COLO668 (cell line): ENCODE measurements at regions not wholly inside any gene's neighbourhood (a gene's known extent, or its start where the extent isn't known, plus 50 kb on each side); places are given as distances from the start of the nearest gene placed in this dataset.
"Not testable (repeated sequence)": the region's sequence is repeated elsewhere in the genome, so short reads cannot be mapped to it uniquely, and the experiment has no call there.

Source experiments
- DNase-seq: peaks from one replicate; lab custom pipeline; 2025; ENCODE audit not compliant: unreplicated experiment; lab: John Stamatoyannopoulos, UW

DNA sequence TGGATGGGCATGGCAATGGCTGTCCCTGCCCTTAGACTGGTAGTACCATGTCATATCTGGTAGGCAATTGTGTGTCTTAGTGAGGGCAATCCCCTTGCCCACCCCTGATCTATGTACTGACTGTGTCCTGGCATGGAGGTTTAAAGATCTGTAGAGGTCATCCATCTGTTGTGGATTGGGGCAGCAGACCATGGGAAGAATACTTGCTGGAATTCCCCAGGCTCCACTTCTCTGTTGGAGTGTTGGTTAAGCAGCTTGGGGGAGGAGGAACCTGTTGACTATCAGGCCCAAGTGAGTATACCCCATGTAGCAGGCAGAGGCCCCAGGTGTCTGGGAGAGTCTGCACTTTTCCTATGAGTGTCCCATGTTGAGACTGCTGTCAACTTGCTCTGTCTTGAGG, 246.7 kb upstream of the DIPK2B start:
- no peak for DNase-seq

DNA sequence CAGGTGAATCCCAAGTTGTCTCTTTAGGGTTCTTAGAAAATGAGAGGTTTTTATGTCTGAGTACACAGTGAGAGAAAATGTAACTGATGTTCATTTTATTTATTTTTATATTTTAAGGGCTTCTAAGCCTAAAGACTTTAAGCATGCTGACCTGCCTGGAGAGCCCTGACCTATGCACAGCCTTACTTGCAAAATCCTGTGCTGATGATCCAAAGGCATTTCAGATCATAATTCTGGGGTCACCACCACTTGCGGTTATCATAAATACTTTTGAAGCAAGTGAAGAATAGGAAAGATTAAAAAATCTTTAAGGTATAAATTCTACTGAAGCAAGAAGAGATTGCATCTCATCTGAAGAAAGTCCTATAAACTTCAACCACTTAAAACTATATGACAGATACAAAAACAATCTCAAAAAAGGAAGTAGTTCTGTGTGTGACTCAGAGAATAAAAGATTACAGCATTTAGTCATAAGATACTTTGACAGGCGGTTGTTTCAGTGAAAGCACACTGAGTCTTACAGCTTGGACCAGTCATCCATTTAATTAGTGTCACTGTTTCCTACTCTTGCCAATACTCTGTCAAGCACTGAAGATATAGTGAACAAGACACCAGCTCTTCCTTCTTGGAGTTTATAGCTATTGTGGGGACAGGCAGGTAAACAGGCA, 245.2 kb upstream of the DIPK2B start:
- DNase-seq: no peak

DNA sequence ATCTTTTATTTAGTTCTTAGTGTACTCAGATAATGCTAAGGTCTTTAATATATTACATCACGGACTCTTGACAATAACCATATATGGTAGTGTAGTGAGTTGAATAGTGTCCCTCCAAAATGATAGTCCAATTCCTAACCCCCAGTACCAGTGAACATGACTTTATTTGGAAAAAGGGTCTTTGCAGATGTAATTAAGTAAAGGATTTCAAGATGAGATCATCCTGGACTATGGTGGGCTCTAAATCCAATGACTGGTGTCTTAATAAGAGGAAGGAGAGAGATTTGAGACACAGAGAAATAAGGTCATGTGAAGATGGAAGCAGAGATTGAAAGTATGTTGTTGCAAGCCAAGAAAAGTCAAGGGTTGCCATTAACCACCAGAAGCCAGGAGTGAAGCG, 236.5 kb upstream of the DIPK2B start:
- DNase-seq: no peak

DNA sequence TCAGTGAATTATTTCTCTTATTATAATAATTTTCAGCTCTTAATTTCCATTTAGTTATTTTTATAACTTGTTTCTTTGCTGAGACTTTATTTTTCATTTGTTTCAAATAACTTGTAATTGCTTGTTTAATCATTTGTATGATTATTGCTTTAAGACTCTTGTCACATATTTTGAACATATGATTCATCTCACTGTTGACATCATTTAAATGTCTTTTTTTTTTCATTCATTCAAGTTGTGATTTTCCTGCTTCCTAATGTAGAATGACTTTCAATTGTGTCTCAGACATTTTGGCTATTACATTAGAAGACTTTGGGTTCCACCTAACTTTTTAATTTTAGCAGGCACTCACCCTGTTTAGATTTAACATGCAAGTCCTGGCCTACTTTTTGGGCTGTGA, 234.8 kb upstream of the DIPK2B start:
- no peak for DNase-seq

DNA sequence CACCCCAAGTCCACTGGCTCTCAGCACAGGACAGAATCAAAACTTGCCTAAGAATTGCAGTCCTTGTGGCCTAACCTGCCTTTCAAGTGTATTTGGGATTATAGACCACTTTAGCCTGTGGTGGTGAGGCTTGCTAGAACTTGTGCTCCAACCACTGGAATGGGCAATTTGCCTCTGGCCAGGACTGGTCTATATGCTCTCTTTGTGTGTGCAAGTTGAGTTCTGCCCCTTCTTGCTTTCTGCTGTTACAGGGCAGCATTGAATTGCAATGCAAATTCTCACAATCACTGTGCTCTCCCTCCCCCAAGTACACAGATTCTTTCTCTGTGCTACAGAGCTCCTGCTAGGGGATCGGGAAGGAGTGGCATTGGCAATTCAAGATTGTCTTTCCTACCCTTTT, 233.6 kb upstream of the DIPK2B start:
- DNase-seq: no peak

DNA sequence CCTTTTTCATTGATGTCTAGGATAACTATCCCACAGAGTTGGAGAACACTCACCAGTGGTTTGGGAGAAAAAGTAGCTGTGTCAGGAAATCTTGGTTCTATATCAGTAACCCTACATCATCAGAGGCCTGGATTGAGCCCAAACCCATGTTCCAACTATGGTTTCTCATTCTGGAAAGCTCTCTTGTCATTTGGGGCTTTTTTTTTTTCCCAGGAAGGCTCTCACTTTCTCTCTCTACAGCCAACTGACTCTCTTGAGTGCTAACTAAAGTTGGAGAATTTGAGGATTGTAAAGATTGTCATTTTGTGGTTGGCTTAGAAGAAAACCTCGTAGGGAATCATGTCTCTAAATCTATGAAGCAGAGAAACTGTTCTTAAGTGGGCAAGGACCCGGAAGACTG, 228.2 kb upstream of the DIPK2B start:
- DNase-seq: no peak

DNA sequence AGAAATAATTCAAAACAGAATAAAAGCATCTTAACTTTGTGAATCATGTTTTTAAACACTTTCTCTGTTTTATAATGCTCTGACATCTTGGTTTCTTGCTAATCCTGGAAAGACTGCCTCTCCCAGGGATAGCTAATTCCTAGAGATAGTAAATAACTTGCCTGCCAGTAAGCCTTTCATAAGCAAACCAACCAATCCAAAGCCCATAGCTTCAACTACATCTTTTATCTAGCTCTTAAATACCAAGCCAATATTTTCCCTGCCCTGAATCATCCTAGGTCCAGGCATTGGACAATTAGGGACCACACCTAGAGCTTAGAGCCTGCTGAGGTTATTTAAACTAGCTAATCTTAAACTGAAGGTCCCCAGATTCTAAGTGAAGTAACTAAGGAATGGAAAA, 223.7 kb upstream of the DIPK2B start:
- no peak for DNase-seq

DNA sequence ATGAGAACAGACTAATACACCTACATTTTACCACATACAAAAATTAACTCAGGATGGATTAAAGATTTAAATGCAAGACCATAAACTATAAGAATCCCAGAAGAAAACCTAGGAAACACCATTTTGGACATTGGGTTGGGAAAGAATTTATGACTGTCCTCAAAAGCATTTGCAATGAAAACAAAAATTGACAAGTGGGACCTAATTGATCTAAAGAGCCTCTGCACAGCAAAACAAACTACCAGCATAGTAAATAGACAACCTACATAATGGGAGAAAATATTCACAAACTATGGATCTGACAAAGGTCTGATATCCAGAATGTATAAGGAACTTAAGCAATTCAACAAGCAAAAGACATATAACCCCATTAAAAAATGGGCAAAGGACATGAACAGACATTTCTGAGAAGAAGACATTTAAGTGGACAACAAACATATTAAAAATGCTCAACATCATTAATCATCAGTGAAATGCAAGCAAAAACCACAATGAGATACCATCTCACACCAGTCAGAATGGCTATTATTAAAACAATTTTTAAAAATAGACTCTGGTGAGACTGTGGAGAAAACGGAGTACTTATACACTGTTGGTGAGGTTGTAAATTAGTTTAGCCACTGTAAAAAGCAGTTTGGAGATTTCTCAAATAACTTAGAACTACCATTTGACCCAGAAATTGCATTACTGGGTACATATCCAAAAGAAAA, 221.7 kb upstream of the DIPK2B start:
- DNase-seq: no peak

DNA sequence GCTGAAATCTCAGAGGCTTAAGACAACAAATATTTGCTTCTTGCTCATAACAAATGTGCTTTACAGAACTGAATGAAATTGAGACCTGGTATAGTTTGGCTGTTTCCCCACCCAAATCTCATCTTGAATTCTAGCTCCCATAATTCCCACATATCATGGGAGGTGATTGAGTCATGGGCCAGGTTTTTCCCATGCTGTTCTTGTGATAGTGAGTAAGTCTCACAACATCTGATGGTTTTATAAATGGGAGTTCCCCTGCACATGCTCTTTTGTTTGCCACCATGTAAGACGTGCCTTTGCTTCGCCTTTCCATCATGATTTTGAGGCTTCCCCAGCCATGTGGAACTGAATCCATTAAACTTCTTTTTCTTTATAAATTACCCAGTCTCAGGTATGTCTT, 221.1 kb upstream of the DIPK2B start:
- no peak for DNase-seq

DNA sequence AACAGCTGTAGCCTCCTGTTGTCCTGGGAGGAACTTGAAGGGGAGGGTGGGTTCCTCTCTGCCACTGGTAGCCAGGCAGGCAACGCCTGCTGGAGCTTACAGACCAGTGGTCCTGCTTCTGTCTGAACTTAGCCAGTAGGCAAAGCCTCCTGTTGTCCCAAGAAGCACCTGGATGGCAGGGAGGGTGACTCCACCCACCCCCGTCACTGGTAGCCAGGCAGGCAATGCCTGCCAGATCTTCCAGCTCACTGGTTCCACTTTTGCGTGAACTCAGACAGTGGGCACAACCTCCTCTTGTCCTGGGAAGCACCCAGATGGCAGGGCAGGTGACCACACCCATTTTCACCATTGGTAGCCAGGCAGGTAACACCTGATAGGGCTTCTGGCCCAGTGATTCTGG, 203.5 kb upstream of the DIPK2B start:
- DNase-seq: no peak

DNA sequence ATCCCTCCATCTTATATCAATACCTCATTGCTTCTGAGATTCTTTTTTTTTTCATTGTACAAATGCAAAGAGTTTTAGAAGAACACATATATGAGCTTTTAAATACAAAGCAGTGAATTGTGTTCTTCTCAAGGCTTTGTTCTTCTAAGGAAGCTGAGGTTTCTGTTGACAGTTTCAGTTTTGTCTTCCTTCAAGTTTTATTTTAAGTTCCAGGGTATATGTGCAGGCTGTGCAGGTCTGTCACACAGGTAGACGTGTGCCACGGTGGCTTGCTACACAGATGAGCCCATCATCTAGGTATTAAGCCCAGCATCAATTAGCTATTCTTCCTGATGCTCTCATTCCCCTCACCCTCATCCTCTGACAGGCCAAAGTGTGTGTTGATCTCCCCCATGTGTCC, 201.2 kb upstream of the DIPK2B start:
- no peak for DNase-seq

DNA sequence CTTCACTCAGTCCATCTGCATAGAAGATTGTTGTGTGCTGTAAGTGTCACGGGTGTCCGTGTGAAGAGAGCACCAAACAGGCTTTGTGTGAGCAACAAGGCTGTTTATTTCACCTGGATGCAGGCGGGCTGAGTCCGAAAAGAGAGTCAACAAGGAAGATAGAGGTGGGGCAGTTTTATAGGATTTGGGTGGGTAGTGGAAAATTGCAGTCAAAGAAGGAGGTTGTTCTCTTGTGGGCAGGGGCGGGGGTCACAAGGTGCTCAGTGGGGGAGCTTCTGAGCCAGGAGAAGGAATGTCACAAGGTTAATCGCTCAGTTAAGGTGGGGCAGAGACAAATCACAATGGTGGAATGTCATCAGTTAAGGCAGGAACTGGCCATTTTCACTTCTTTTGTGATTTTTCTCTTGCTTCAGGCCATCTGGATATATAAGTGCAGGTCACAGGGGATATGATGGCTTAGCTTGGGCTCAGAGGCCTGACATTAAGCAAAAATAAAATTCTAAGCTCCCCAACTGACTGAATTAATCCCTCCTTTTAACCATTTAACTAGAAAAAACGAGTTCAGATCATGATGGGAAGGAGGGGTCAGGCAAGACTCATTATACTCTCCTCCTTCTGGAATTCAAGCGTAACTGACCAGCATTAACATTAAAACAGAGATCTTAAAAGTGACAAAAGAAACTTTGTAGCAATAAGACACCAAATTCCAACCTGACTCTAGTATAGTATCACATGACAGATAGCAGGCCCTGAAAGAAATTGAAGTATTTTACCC, 200.5 kb upstream of the DIPK2B start:
- not testable (repeated sequence) for DNase-seq

DNA sequence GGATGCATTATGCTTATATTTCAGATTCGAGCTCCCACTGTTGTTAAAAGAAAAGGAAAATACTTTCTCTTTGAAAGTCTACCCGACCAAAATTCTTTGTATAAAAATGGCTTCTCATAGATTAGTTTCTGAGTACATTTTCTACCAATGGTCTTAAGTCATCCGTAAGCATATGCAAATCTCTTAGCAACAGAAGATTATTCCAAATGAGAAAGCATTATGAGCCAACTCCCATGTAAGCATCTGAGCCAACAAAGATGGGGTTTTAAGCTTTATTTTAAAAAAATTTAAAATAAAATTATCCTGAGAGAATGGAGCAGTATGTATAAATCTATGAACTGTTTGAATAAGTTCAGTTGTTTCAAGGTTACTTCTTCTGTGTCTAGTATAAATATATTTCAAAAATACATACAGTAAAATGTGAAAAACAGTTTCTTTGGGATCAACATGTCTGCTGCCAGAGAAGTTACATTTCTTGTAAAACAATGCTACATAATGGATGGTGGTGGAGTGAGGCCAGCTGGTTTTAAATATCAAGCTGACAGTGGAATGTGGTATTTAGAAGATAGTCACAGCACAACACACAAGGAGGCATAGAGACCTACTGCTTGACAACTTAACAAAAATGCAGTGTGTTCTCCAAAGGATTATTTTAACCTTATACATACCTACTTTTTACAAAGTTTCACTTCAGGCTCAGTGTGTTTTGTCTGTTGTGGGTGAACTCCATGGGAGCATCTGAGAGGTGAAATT, 199.5 kb upstream of the DIPK2B start:
- no peak for DNase-seq

DNA sequence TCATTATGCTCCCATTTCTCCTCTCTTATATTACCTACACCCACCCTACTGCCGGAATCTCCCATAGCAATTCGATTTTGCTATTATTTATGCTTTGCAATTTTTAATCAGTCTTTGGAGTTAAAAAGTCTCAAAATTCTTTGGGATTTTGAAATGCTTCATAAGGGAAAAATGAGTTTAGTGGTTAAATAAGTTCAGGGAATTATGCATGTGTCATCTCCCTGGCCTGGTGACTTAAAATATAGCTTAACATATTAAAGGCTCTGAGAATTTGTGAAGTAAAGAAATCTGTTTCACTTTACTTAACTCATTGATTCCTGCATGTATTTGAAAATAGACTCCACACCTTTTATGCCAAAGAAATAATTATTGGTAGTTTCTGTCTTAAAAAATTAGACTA, 185.1 kb upstream of the DIPK2B start:
- DNase-seq: no peak

DNA sequence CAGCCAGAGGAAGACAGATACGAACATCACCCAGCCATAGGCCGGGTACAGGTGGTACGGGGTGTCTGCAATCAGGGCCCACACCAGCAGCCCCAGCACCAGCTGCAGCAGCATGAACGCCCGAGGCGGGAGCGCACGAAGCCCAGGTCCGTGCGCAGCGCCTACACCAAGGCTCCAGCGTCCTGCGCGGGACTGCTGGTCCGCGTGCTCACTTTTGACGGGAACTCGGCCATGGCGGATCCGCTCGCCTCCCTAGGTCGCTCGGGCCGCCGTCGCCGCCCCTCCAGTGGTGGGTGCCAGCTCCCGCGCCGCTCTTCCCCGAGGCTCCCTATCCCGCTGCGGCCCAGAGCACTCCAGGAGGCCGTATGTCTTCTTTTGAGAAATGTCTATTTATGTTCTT, 181.2 kb upstream of the DIPK2B start:
- no peak for DNase-seq

DNA sequence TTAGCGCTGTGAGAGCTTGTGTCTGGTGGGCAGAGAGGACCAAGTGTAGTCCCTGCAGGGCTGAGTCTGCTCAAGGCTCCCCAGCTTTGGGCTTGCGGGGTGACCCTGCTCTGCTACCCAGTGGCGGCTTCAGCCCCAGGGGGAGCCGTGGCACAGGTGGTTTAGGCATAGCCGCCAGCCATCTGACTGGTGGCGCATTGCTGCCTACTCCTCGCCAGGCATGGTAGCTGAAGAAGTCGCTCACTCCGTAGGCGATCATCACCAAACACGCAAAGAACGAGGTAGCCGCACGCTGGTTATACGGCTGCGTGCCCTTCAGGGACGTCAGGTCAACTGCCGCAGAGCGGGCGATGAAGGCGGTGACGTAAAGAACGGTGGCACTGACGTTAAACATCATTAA, 180.7 kb upstream of the DIPK2B start:
- DNase-seq: no peak

DNA sequence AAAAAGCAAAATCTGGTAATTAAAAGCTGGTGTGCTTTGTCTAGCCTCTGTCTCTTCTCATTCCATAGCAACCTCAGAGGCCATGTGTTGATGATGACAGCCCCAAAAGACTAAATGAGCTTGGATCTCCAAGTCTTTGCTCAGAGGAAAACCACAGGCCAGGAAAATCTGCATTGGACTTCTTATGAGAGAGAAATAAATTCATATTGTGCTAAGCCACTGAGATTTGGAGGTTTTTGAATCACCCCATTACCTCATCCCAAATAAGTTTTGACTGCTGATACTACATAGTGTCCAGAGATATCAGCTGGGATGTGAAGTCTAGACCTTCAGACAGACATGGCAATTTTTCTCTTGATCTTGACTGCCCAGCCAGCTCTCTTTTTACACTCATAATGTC, 178.6 kb upstream of the DIPK2B start:
- DNase-seq: no peak

DNA sequence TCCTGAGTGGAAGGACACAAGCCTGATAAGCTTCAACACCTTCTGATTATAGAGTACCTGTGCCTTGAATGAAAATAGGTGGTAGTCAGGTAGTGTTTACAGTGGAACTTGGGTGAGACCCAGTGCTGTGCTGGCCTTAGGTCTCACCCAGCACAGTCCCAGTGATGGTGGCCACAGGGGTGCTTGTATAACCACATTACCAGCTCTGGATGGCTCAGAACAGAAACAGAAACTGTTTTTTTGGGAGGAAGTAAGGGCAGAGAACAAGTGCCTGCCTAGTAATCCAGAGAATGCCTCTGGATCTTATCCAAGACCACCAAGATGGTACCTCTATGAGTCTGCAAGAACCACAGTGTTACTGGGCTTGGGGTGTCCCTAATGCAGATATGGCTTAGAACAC, 171.5 kb upstream of the DIPK2B start:
- no peak for DNase-seq

DNA sequence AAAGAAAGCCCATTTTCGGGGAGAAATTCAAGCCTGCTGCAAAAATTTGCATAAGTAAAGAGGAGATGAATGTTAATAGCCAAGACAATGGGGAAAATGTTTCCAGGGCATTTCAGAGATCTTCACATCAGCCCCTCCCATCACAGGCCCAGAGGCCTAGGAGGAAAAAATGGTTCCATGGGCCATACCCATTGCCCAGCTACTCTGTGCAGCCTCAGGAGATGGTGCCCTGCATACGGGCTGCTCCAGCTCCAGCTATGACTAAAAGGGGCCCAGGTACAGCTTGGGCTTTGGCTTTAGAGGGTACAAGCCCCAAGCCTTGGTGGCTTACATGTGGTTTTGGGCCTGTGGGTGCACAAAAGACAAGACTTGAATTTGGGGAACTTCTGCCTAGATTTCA, 168.0 kb upstream of the DIPK2B start:
- no peak for DNase-seq

DNA sequence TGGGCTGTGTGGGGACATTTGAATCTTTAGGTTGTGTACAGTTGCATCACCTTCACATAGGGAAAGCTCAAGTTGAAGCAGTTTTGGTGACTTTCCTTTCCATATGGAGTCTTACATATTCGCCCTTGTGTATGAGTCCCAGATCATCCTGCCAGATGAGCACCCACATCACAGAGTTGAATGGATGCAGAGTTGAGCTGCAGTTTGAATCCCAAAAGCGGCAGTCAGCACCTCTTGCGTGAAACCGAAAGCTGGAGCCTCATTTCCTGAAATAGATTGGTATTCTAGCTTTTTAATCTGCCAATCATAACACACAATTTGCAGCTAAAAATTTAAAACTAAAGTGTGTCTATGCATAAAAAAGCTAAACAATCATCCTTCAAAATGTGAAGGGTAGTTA, 162.9 kb upstream of the DIPK2B start:
- no peak for DNase-seq

DNA sequence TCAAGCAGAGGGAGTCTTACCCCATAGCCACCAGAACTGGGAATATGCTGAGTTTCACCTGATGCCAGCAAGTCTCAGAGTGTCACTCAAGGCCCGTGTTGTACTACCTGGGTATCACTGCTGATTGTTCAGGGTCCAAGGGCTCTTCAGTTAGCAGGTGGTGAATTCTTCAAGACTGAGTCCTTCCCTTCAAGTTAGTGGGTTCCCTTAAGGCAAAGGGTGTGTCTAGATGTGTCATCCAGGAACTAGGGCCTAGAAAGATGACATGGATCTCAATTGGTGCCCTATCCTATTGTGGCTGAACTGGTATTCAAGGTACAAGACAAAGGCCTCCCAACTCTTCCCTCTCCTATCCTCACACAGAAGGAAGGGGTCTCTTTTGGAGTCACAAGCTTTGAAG, 159.9 kb upstream of the DIPK2B start:
- DNase-seq: no peak

DNA sequence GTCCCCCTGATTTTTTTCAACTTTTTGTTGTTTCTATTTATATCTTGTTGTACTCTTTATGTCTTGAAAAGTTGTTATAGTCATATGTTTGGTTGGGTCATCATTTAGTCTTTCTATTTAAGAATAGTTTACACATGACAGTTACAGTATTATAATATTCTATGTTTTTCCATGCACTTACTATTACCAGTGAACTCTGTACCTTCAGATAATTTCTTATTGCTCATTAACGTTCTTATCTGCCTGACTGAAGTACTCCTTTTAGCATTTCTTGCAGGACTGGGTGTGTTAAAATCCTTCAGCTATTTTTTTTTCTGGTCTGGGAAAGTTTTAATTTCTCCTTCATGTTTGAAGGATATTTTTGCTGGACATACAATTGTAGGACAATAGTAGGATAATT, 157.7 kb upstream of the DIPK2B start:
- DNase-seq: no peak
